Large intestine (tissue), 3 donors: ENCODE measurements at regions not wholly inside any gene's neighbourhood (a gene's known extent, or its start where the extent isn't known, plus 50 kb on each side); places are given as distances from the start of the nearest gene placed in this dataset.

Experiments
- DNase-seq, 2 donors: peaks; one replicate each; pipeline versions ENCODE4 v3.0.0 to v3.0.0-alpha.2; 2013
- H3K27ac ChIP-seq: one replicate; pipeline ENCODE4 v1.5.1; 2013; ENCODE audit warnings: low read length
- H3K27me3 ChIP-seq: 2 replicates; pipeline ENCODE4 v1.6.1; 2013; ENCODE audit warnings: low read length; ENCODE audit not compliant: control insufficient read depth, insufficient read depth
- H3K36me3 ChIP-seq: 2 replicates; pipeline ENCODE4 v1.6.1; 2013; ENCODE audit warnings: low read length; ENCODE audit not compliant: control insufficient read depth, insufficient read depth
- H3K4me1 ChIP-seq: one replicate; pipeline ENCODE4 v1.6.1; 2013; ENCODE audit warnings: low read length; ENCODE audit not compliant: control insufficient read depth, insufficient read depth
- H3K4me3 ChIP-seq: one replicate; pipeline ENCODE4 v1.5.1; 2013; ENCODE audit warnings: low read length
- H3K9me3 ChIP-seq: one replicate; pipeline ENCODE4 v1.6.1; 2013; ENCODE audit warnings: mild to moderate bottlenecking, low read depth, low read length, moderate library complexity; ENCODE audit not compliant: control insufficient read depth
- WGBS: methylation state at CpG from one replicate; pipeline ENCODE4 v1.1.5; 2013; ENCODE audit warnings: low lambda C conversion rate; ENCODE audit not compliant: insufficient coverage; 5-methylcytosine and 5-hydroxymethylcytosine counted together

GRCh38 chr4:110769578-110769977 lies 146.7 kb upstream of the PITX2 start:
- no CpG with 5 or more reads among the region's 2 CpGs for WGBS

GRCh38 chr4:110770353-110770752 lies 147.5 kb upstream of the PITX2 start:
- H3K4me1 ChIP-seq: no peaks in the 10 kb centered on the region
- no peak for DNase-seq
- H3K4me3 ChIP-seq: no peak overlapping the region
- H3K27ac ChIP-seq: no peak overlapping the region
- H3K36me3 ChIP-seq: no peaks in the 10 kb centered on the region
- H3K27me3 ChIP-seq: no peaks in the 10 kb centered on the region
- H3K9me3 ChIP-seq: no peaks in the 10 kb centered on the region
- 100% methylated on average over 2 of the region's 3 CpGs for WGBS

More at GRCh38 chr4:110769578-110769977, 146.7 kb upstream of the PITX2 start:
- Histone ChIP-seq H3K27ac (no peak overlapping the region), H3K36me3 (no peaks in the 10 kb centered on the region), H3K27me3 (no peaks in the 10 kb centered on the region), H3K4me3 (no peak overlapping the region), H3K9me3 (no peaks in the 10 kb centered on the region), H3K4me1 (no peaks in the 10 kb centered on the region)
- DNase-seq: no peak

GRCh38 chr4:110778521-110778920 lies 155.6 kb upstream of the PITX2 start:
- H3K27me3 ChIP-seq: no peaks in the 10 kb centered on the region
- H3K9me3 ChIP-seq: no peaks in the 10 kb centered on the region
- H3K4me1 ChIP-seq: no peaks in the 10 kb centered on the region
- no peak for DNase-seq
- H3K36me3 ChIP-seq: no peaks in the 10 kb centered on the region
- WGBS: 83% methylated on average over 1 of the region's 2 CpGs
- no peak overlapping the region for H3K4me3 ChIP-seq
- no peak overlapping the region for H3K27ac ChIP-seq

- DNase-seq: no peak
- Histone ChIP-seq H3K4me1 (no peaks in the 10 kb centered on the region), H3K27me3 (peaks cover 5% of the 10 kb centered on the region), H3K36me3 (no peaks in the 10 kb centered on the region), H3K4me3 (no peak overlapping the region), H3K9me3 (no peaks in the 10 kb centered on the region), H3K27ac (no peak overlapping the region)
- no CpG with 5 or more reads among the region's 1 CpG for WGBS
Observed at GRCh38 chr4:110780538-110780937, 157.7 kb upstream of the PITX2 start.

GRCh38 chr4:110781944-110782343 lies 159.1 kb upstream of the PITX2 start:
- Histone ChIP-seq H3K36me3 (no peaks in the 10 kb centered on the region), H3K9me3 (no peaks in the 10 kb centered on the region), H3K4me1 (no peaks in the 10 kb centered on the region), H3K27ac (no peak overlapping the region), H3K4me3 (no peak overlapping the region), H3K27me3 (peaks cover 5% of the 10 kb centered on the region)
- WGBS: no CpG with 5 or more reads among the region's 4 CpGs
- DNase-seq: no peak

GRCh38 chr4:110787109-110787508 lies 164.2 kb upstream of the PITX2 start:
- H3K27ac ChIP-seq: no peak overlapping the region
- no peak overlapping the region for H3K4me3 ChIP-seq
- H3K9me3 ChIP-seq: no peaks in the 10 kb centered on the region
- no CpG with 5 or more reads among the region's 4 CpGs for WGBS
- DNase-seq: no peak
- H3K36me3 ChIP-seq: no peaks in the 10 kb centered on the region
- peaks cover 5% of the 10 kb centered on the region for H3K27me3 ChIP-seq
- no peaks in the 10 kb centered on the region for H3K4me1 ChIP-seq

GRCh38 chr4:110787707-110788106 lies 164.8 kb upstream of the PITX2 start:
- no peaks in the 10 kb centered on the region for H3K36me3 ChIP-seq
- no peak overlapping the region for H3K4me3 ChIP-seq
- 80% methylated on average over 2 of the region's 3 CpGs for WGBS
- H3K9me3 ChIP-seq: no peaks in the 10 kb centered on the region
- H3K27ac ChIP-seq: no peak overlapping the region
- H3K4me1 ChIP-seq: no peaks in the 10 kb centered on the region
- peaks cover 5% of the 10 kb centered on the region for H3K27me3 ChIP-seq
- no peak for DNase-seq

- no peak overlapping the region for H3K4me3 ChIP-seq
- peaks cover 5% of the 10 kb centered on the region for H3K27me3 ChIP-seq
- 86% methylated on average over 1 of the region's 3 CpGs for WGBS
- DNase-seq: no peak
- H3K9me3 ChIP-seq: no peaks in the 10 kb centered on the region
- H3K4me1 ChIP-seq: no peaks in the 10 kb centered on the region
- H3K27ac ChIP-seq: no peak overlapping the region
- H3K36me3 ChIP-seq: no peaks in the 10 kb centered on the region
Observed at GRCh38 chr4:110788302-110788701, 165.4 kb upstream of the PITX2 start.

- Histone ChIP-seq H3K4me3 (no peak overlapping the region), H3K27ac (no peak overlapping the region), H3K9me3 (no peaks in the 10 kb centered on the region), H3K4me1 (peaks cover 6% of the 10 kb centered on the region), H3K36me3 (no peaks in the 10 kb centered on the region), H3K27me3 (no peaks in the 10 kb centered on the region)
- 100% methylated on average over 1 of the region's 1 CpG for WGBS
- DNase-seq: no peak
Observed at GRCh38 chr4:110792036-110792435, 169.2 kb upstream of the PITX2 start.

- Histone ChIP-seq H3K4me1 (peaks cover 9% of the 10 kb centered on the region), H3K4me3 (no peak overlapping the region), H3K27me3 (no peaks in the 10 kb centered on the region), H3K27ac (no peak overlapping the region), H3K36me3 (no peaks in the 10 kb centered on the region), H3K9me3 (no peaks in the 10 kb centered on the region)
- DNase-seq: peak; percentile 22 to 48
- WGBS: no CpG with 5 or more reads among the region's 4 CpGs
Observed at GRCh38 chr4:110793381-110793801, 170.5 kb upstream of the PITX2 start.

- peak in 1 of 2 donors; percentile 17 for DNase-seq
Observed at GRCh38 chr4:110793890-110794554, 171.1 kb upstream of the PITX2 start.

More at GRCh38 chr4:110793890-110794554, 171.1 kb upstream of the PITX2 start:
- Histone ChIP-seq H3K9me3 (no peaks in the 10 kb centered on the region), H3K27ac (no peak overlapping the region), H3K27me3 (no peaks in the 10 kb centered on the region), H3K4me1 (peaks cover 9% of the 10 kb centered on the region), H3K4me3 (no peak overlapping the region), H3K36me3 (no peaks in the 10 kb centered on the region)
- WGBS: no CpG with 5 or more reads among the region's 5 CpGs
